Caco-2 (cell line): ENCODE measurements at regions not wholly inside any gene's neighbourhood (a gene's known extent, or its start where the extent isn't known, plus 50 kb on each side); places are given as distances from the start of the nearest gene placed in this dataset.

Experiments
- BruUV-seq: library from RNA; stranded (reverse); fragments of 400-500 nt; replicated peaks from 2 replicates; lab custom pipeline; 2021; lab: Mats Ljungman, UMichigan
- CTCF ChIA-PET: fragments of 300-600 bp; sonication (Branson Sonifier 250); formaldehyde crosslinking; loops from one replicate; lab custom pipeline; 2022; ENCODE audit warnings: antibody characterized with exemption; lab: Charles Lee
- POLR2A ChIA-PET: fragments of 300-600 bp; sonication (Branson Sonifier 250); formaldehyde crosslinking; loops from one replicate; lab custom pipeline; 2022; ENCODE audit warnings: antibody characterized with exemption; lab: Charles Lee
- DNase-seq, 2 experiments: peaks; one replicate each; pipeline versions ENCODE4 v3.0.0 to v3.0.0-alpha.2; 2020 to 2022
- H3K27me3 ChIP-seq: replicated peaks from 2 replicates; pipeline ENCODE4 v1.6.0; 2011; ENCODE audit warnings: low read length; ENCODE audit not compliant: control insufficient read depth, insufficient read depth
- H3K36me3 ChIP-seq: 2 replicates; pipeline ENCODE4 v1.5.1; 2011; ENCODE audit warnings: low read length; ENCODE audit not compliant: control insufficient read depth, insufficient read depth
- H3K4me1 ChIP-seq: fragments of 250-450 bp; sonication (Bioruptor Pico); 2 replicates; pipeline ENCODE4 v1.5.1; 2020; ENCODE audit warnings: mild to moderate bottlenecking
- H3K4me3 ChIP-seq: 2 replicates; pipeline ENCODE4 v1.5.1; 2011; ENCODE audit warnings: low read depth, mild to moderate bottlenecking, control low read depth, low read length
- H3K9me3 ChIP-seq: fragments of 250-450 bp; sonication (Bioruptor Pico); 2 replicates; pipeline ENCODE4 v1.5.1; 2020; ENCODE audit warnings: mild to moderate bottlenecking, moderate library complexity
- H3K27ac Mint-ChIP-seq: one replicate; pipeline ENCODE4 v1.8.0; 2022; ENCODE audit warnings: mixed read lengths; ENCODE audit not compliant: unreplicated experiment
- H3K27me3 Mint-ChIP-seq: one replicate; pipeline ENCODE4 v1.8.0; 2022; ENCODE audit warnings: mixed read lengths; ENCODE audit not compliant: insufficient read depth, unreplicated experiment
- H3K36me3 Mint-ChIP-seq: one replicate; pipeline ENCODE4 v1.8.0; 2022; ENCODE audit warnings: mild to moderate bottlenecking, mixed read lengths; ENCODE audit not compliant: insufficient read depth, unreplicated experiment
- H3K4me1 Mint-ChIP-seq: one replicate; pipeline ENCODE4 v1.8.0; 2022; ENCODE audit warnings: low read depth, mixed read lengths; ENCODE audit not compliant: unreplicated experiment
- H3K4me3 Mint-ChIP-seq: one replicate; pipeline ENCODE4 v1.8.0; 2022; ENCODE audit warnings: mild to moderate bottlenecking, moderate library complexity, mixed read lengths; ENCODE audit not compliant: unreplicated experiment
- H3K9me3 Mint-ChIP-seq: one replicate; pipeline ENCODE4 v1.8.0; 2022; ENCODE audit warnings: mixed read lengths; ENCODE audit not compliant: unreplicated experiment
- intact Hi-C: fragments of 100-400 bp; cut with micrococcal nuclease; formaldehyde crosslinking; loops from one replicate; pipeline ENCODE4 v1.10.0; 2022; ENCODE audit not compliant: unreplicated experiment
- TF ChIP-seq, protein P1 (sequence below), 2 experiments: fragments of 200-600 bp in 1 of 2; IDR thresholded peaks; 1 replicate in 1 of 2; 2 replicates in 1 of 2; pipeline versions ENCODE4 v1.5.1 to v1.8.0; 2011 to 2022; ENCODE audit warnings: antibody characterized with exemption in 1 of 2, control low read depth in 1 of 2, inconsistent platforms in 1 of 2, low read depth in 1 of 2, low read length in 1 of 2, mild to moderate bottlenecking in 1 of 2, moderate library complexity in 1 of 2; ENCODE audit not compliant: insufficient read depth in 1 of 2, severe bottlenecking in 1 of 2, unreplicated experiment in 1 of 2

DNA sequence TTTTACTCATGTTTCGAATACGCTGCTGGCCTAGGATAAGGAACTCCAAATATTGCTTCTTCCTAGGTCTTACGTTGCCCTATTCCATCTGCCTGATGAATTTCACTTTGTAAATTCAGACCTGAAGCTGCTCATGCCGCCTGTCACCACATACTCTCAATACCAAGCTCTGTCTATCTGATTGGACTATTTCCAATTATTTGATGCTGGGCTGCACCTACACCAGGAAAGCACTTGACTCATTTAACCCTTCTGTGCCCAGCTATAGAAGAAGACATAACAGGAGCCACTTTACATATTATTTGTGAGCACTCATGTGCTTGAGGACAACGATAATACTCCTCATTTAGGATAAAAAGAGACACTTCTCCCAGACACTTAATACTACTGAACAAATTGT is 1293.9 kb upstream of the LRRTM1 start:
- no peak overlapping the region for H3K4me3 ChIP-seq
- ChIA-PET CTCF (no interaction called here), POLR2A (no interaction called here)
- no peaks in the 10 kb centered on the region; the same call in 1 of the 2 replicates for H3K27me3 ChIP-seq
- H3K4me1 ChIP-seq: no peaks in the 10 kb centered on the region
- no TSS peak for BruUV-seq
- Mint-ChIP-seq H3K36me3 (no peaks in the 10 kb centered on the region), H3K27me3 (peaks cover 2% of the 10 kb centered on the region), H3K4me1 (no peaks in the 10 kb centered on the region), H3K9me3 (no peaks in the 10 kb centered on the region), H3K4me3 (no peak overlapping the region), H3K27ac (no peak overlapping the region)
- intact Hi-C loops: no loop called here
- DNase-seq: no peak
- H3K9me3 ChIP-seq: no peaks in the 10 kb centered on the region
- TF ChIP-seq, protein P1, sequence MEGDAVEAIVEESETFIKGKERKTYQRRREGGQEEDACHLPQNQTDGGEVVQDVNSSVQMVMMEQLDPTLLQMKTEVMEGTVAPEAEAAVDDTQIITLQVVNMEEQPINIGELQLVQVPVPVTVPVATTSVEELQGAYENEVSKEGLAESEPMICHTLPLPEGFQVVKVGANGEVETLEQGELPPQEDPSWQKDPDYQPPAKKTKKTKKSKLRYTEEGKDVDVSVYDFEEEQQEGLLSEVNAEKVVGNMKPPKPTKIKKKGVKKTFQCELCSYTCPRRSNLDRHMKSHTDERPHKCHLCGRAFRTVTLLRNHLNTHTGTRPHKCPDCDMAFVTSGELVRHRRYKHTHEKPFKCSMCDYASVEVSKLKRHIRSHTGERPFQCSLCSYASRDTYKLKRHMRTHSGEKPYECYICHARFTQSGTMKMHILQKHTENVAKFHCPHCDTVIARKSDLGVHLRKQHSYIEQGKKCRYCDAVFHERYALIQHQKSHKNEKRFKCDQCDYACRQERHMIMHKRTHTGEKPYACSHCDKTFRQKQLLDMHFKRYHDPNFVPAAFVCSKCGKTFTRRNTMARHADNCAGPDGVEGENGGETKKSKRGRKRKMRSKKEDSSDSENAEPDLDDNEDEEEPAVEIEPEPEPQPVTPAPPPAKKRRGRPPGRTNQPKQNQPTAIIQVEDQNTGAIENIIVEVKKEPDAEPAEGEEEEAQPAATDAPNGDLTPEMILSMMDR (IDR thresholded peaks at IDR 0.05; ENCODE audit: insufficient read depth in 1 of 2, low read depth in 1 of 2, low read length in 1 of 2, severe bottlenecking in 1 of 2, unreplicated experiment in 1 of 2): no peak
- H3K36me3 ChIP-seq: no peaks in the 10 kb centered on the region

DNA sequence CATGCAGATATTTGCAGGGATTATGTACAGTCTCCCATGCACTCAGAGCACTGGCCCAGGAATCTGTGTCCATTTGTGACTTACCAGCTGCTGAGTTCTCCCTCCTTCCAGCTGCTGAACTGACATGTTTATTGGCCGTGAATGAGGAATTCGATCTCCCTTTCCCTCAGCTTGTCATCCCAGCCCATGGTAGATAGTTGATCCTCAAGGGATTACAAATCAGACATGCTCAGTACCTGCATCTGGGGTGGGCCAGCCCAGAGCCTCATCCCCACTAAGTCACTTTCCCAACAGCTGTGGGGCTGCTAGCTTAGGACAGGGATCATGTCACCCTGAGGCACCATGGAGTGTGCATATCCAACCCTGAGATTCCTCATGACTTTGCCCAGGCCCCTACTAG is 1284.9 kb upstream of the LRRTM1 start:
- H3K27me3 Mint-ChIP-seq: no peaks in the 10 kb centered on the region
- no peaks in the 10 kb centered on the region for H3K9me3 ChIP-seq
- no peaks in the 10 kb centered on the region for H3K9me3 Mint-ChIP-seq
- no TSS peak for BruUV-seq
- H3K4me3 Mint-ChIP-seq: no peak overlapping the region
- no peaks in the 10 kb centered on the region for H3K36me3 Mint-ChIP-seq
- no peak overlapping the region for H3K4me3 ChIP-seq
- H3K27ac Mint-ChIP-seq: no peak overlapping the region
- no peaks in the 10 kb centered on the region for H3K4me1 ChIP-seq
- no peak for DNase-seq
- H3K36me3 ChIP-seq: no peaks in the 10 kb centered on the region
- intact Hi-C loops: no loop called here
- CTCF ChIA-PET: no interaction called here
- TF ChIP-seq, protein P1 (IDR thresholded peaks at IDR 0.05; ENCODE audit: insufficient read depth in 1 of 2, low read depth in 1 of 2, low read length in 1 of 2, severe bottlenecking in 1 of 2, unreplicated experiment in 1 of 2): no peak
- POLR2A ChIA-PET: no interaction called here
- no peaks in the 10 kb centered on the region for H3K4me1 Mint-ChIP-seq
- H3K27me3 ChIP-seq: no peaks in the 10 kb centered on the region

DNA sequence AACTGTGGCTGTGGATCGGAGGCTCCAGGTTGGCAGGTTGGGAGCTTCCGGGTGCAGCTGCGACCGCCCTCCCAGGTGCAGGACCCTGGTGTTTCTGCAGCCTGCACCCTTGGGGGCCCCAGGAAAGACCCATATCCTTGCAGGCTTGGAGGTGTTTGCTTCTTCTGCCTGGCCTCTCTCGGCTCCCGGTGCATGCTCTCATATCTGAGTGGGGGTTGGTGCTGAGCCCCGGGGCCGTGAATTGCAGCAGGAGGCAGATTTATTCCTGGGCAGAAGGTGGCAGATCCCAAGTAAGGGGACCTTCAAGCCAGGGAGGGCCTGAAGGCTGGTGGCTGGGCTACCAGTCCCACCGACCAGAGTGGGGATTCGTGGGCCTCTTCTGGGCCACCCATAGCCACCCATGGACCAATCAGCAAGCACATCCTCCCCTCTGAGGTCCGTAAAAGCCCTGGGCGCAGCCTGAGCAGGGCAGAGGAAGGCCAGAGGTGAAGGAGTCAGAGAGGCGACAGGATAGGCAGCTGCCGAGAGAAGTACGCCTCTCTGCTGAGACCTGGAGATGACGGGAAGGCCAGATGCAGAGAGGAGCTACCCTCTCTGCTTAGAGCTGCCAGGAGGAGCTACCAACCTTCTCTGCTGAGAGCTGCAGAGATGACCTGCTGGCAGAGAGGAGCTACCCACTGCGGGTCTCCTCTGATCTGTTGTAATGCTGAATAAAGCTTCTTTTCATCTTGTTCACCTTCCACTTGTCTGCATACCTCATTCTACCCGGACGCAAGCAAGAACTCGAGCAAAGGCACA is 1279.0 kb upstream of the LRRTM1 start:
- no peak overlapping the region for H3K4me3 Mint-ChIP-seq
- no peak for DNase-seq
- 0 out of 2 replicates have a peak, but pooled peaks cover 5% of the 10 kb centered on the region for H3K9me3 ChIP-seq
- H3K27me3 ChIP-seq: no peaks in the 10 kb centered on the region
- ChIA-PET CTCF (no interaction called here), POLR2A (no interaction called here)
- TF ChIP-seq, protein P1 (IDR thresholded peaks at IDR 0.05; ENCODE audit: insufficient read depth in 1 of 2, low read depth in 1 of 2, low read length in 1 of 2, severe bottlenecking in 1 of 2, unreplicated experiment in 1 of 2): no peak
- intact Hi-C loops: no loop called here
- H3K4me1 Mint-ChIP-seq: no peaks in the 10 kb centered on the region
- no peaks in the 10 kb centered on the region for H3K36me3 ChIP-seq
- no peak overlapping the region for H3K4me3 ChIP-seq
- no peak overlapping the region for H3K27ac Mint-ChIP-seq
- BruUV-seq: no TSS peak
- no peaks in the 10 kb centered on the region for H3K4me1 ChIP-seq
- no peaks in the 10 kb centered on the region for H3K36me3 Mint-ChIP-seq
- H3K27me3 Mint-ChIP-seq: peaks cover 3% of the 10 kb centered on the region
- H3K9me3 Mint-ChIP-seq: no peaks in the 10 kb centered on the region
